HL-60 (cell line): ENCODE measurements at regions not wholly inside any gene's neighbourhood (a gene's known extent, or its start where the extent isn't known, plus 50 kb on each side); places are given as distances from the start of the nearest gene placed in this dataset.

Experiments
- DNase-seq, 2 experiments: peaks; one replicate each; pipeline ENCODE4 v3.0.0-alpha.2; 2010 to 2020; ENCODE audit warnings: low read depth in 1 of 2, low spot score in 1 of 2
- H3K27ac ChIP-seq: fragments of 250-450 bp; sonication (Bioruptor Pico); replicated peaks from 2 replicates; pipeline ENCODE4 v1.5.1; 2020; ENCODE audit warnings: mild to moderate bottlenecking, moderate library complexity
- H3K27me3 ChIP-seq: fragments of 250-450 bp; sonication (Bioruptor Pico); 2 replicates; pipeline ENCODE4 v1.5.1; 2021; ENCODE audit warnings: mild to moderate bottlenecking, moderate library complexity; ENCODE audit not compliant: insufficient read depth, poor library complexity, severe bottlenecking
- H3K4me3 ChIP-seq: replicated peaks from 2 replicates; pipeline ENCODE4 v1.5.1; 2011; ENCODE audit warnings: mild to moderate bottlenecking, control low read depth, low read length; ENCODE audit not compliant: insufficient read depth
- CTCF ChIP-seq: IDR thresholded peaks from one replicate; pipeline ENCODE4 v1.5.1; 2011; ENCODE audit warnings: low read length, control low read depth, inconsistent platforms; ENCODE audit not compliant: insufficient read depth
- GABPA ChIP-seq: IDR thresholded peaks from 2 replicates; pipeline ENCODE4 v1.6.1; 2012; ENCODE audit warnings: low read depth
- POLR2AphosphoS5 ChIP-seq: IDR thresholded peaks from 2 replicates; pipeline ENCODE4 v1.6.1; 2012; ENCODE audit warnings: low read depth
- REST ChIP-seq: IDR thresholded peaks from 2 replicates; pipeline ENCODE4 v1.6.1; 2012; ENCODE audit warnings: low read depth; ENCODE audit not compliant: insufficient replicate concordance
- SPI1 ChIP-seq: IDR thresholded peaks from 2 replicates; pipeline ENCODE4 v1.6.1; 2012; ENCODE audit warnings: low read depth, mild to moderate bottlenecking, borderline replicate concordance

- DNase-seq, result peak; percentile 28 to 56
- TF ChIP-seq REST (no peak), GABPA (no peak), CTCF (no peak), POLR2AphosphoS5 (peak; percentile 46; the same call in 1 of the 2 replicates), SPI1 (peak; percentile 84)
- H3K27me3 ChIP-seq, result no peaks in the 10 kb centered on the region
- H3K4me3 ChIP-seq, result no peak overlapping the region
- H3K27ac ChIP-seq, result peak overlapping the region; percentile 62
Observed at GRCh38 chr10:88090568-88091214, 227.3 kb downstream of the PTEN start.

GRCh38 chr10:88091490-88092061, 228.2 kb downstream of the PTEN start:
- TF ChIP-seq SPI1 (no peak; the same call in 1 of the 2 replicates), POLR2AphosphoS5 (0 out of 2 replicates have a peak, but pooled peaks have one; percentile 29), GABPA (no peak)
- H3K27ac ChIP-seq, result peak overlapping the region; percentile 62
- peak; percentile 77 to 93 for DNase-seq
- H3K27me3 ChIP-seq, result no peaks in the 10 kb centered on the region
- no peak overlapping the region for H3K4me3 ChIP-seq

DNA sequence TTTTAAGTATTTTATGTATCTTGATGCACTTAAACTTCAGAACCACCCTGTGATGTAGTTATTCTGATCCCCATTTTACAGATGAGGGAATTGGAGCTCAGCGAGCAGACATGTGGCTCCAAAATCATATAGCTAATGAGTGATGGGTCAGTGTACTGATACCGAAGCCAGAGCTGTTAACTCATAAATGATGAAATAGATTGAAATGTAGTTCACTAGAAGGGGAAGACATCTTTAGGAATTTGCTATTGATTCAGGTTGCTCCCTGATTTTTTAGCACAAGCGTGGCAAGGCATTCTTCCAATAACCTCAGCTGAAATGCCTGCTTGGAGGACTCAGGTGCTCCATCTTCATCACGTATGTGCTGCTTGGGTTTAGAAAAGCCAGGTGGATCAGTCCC, 228.8 kb downstream of the PTEN start:
- Histone ChIP-seq H3K27me3 (no peaks in the 10 kb centered on the region), H3K27ac (peak overlapping the region; percentile 62), H3K4me3 (no peak overlapping the region)
- no peak for DNase-seq
- TF ChIP-seq GABPA, result no peak
- TF ChIP-seq POLR2AphosphoS5, result no peak
- TF ChIP-seq CTCF, result no peak
- no peak for TF ChIP-seq REST
- no peak for TF ChIP-seq SPI1

GRCh38 chr10:88092973-88093372, 229.5 kb downstream of the PTEN start:
- no peak overlapping the region for H3K27ac ChIP-seq
- no peaks in the 10 kb centered on the region for H3K27me3 ChIP-seq
- TF ChIP-seq REST, result no peak
- no peak for TF ChIP-seq POLR2AphosphoS5
- no peak for TF ChIP-seq GABPA
- TF ChIP-seq SPI1, result no peak
- no peak for TF ChIP-seq CTCF
- no peak for DNase-seq
- H3K4me3 ChIP-seq, result no peak overlapping the region
